ENCODE measurements at regions not wholly inside any gene's neighbourhood (a gene's known extent, or its start where the extent isn't known, plus 50 kb on each side); places are given as distances from the start of the nearest gene placed in this dataset.

GRCh38 chr14:87171141-87171540 is 821.8 kb downstream of the GALC start:
- no peaks in the 10 kb centered on the region for H3K27me3 Mint-ChIP-seq
- ATAC-seq (no peak), DNase-seq (no peak)
- H3K9me3 Mint-ChIP-seq (ENCODE audit: low read depth) = peaks cover 2% of the 10 kb centered on the region
- H3K27ac Mint-ChIP-seq = no peak overlapping the region
- H3K4me3 Mint-ChIP-seq = no peak overlapping the region
- H3K36me3 Mint-ChIP-seq (ENCODE audit: low read depth) = no peaks in the 10 kb centered on the region
- H3K4me1 Mint-ChIP-seq = no peaks in the 10 kb centered on the region
- POLR2A ChIA-PET = no interaction called here
- CTCF ChIA-PET = interaction anchor here (0.8 kb wide), 1 partner anchor 563 kb away, joined by 3 read pairs; no protein-coding TSS in a partner anchor
- intact Hi-C loops (cut with DNase I, micrococcal nuclease) = no loop called here

GRCh38 chr14:87170179-87170578 is 822.8 kb downstream of the GALC start:
- no peaks in the 10 kb centered on the region for H3K36me3 Mint-ChIP-seq (ENCODE audit: low read depth)
- ChIA-PET CTCF (no interaction called here), POLR2A (no interaction called here)
- no peak overlapping the region for H3K27ac Mint-ChIP-seq
- intact Hi-C loops (cut with DNase I, micrococcal nuclease) = no loop called here
- ATAC-seq (no peak), DNase-seq (no peak)
- H3K4me3 Mint-ChIP-seq = no peak overlapping the region
- H3K4me1 Mint-ChIP-seq = no peaks in the 10 kb centered on the region
- no peaks in the 10 kb centered on the region for H3K27me3 Mint-ChIP-seq
- H3K9me3 Mint-ChIP-seq (ENCODE audit: low read depth) = peaks cover 2% of the 10 kb centered on the region

GRCh38 chr14:87169362-87169761 is 823.6 kb downstream of the GALC start:
- Mint-ChIP-seq H3K4me1 (no peaks in the 10 kb centered on the region), H3K27me3 (no peaks in the 10 kb centered on the region), H3K4me3 (no peak overlapping the region), H3K36me3 (ENCODE audit: low read depth) (no peaks in the 10 kb centered on the region), H3K9me3 (ENCODE audit: low read depth) (no peaks in the 10 kb centered on the region), H3K27ac (no peak overlapping the region)
- intact Hi-C loops (cut with DNase I, micrococcal nuclease) = no loop called here
- no peak for ATAC-seq
- no peak for DNase-seq
- ChIA-PET POLR2A (no interaction called here), CTCF (no interaction called here)

- ChIA-PET POLR2A (no interaction called here), CTCF (no interaction called here)
- H3K4me1 Mint-ChIP-seq = no peaks in the 10 kb centered on the region
- DNase-seq (no peak), ATAC-seq (no peak)
- intact Hi-C loops (cut with DNase I, micrococcal nuclease) = no loop called here
- no peaks in the 10 kb centered on the region for H3K36me3 Mint-ChIP-seq (ENCODE audit: low read depth)
- no peak overlapping the region for H3K27ac Mint-ChIP-seq
- H3K27me3 Mint-ChIP-seq = no peaks in the 10 kb centered on the region
- no peak overlapping the region for H3K4me3 Mint-ChIP-seq
- peaks cover 7% of the 10 kb centered on the region for H3K9me3 Mint-ChIP-seq (ENCODE audit: low read depth)
Observed at GRCh38 chr14:87161502-87161901, 831.5 kb downstream of the GALC start.

GRCh38 chr14:87160989-87161388 is 832.0 kb downstream of the GALC start:
- DNase-seq (no peak), ATAC-seq (no peak)
- H3K4me3 Mint-ChIP-seq = no peak overlapping the region
- H3K4me1 Mint-ChIP-seq = no peaks in the 10 kb centered on the region
- H3K27me3 Mint-ChIP-seq = no peaks in the 10 kb centered on the region
- CTCF ChIA-PET = interaction anchor here (0.6 kb wide), 1 partner anchor 22 kb away, joined by 3 read pairs; no protein-coding TSS in a partner anchor
- peaks cover 7% of the 10 kb centered on the region for H3K9me3 Mint-ChIP-seq (ENCODE audit: low read depth)
- intact Hi-C loops (cut with DNase I, micrococcal nuclease) = no loop called here
- H3K36me3 Mint-ChIP-seq (ENCODE audit: low read depth) = no peaks in the 10 kb centered on the region
- H3K27ac Mint-ChIP-seq = no peak overlapping the region
- POLR2A ChIA-PET = no interaction called here

- Mint-ChIP-seq H3K36me3 (ENCODE audit: low read depth) (no peaks in the 10 kb centered on the region), H3K27ac (no peak overlapping the region), H3K4me3 (no peak overlapping the region), H3K27me3 (no peaks in the 10 kb centered on the region), H3K9me3 (ENCODE audit: low read depth) (peaks cover 6% of the 10 kb centered on the region), H3K4me1 (no peaks in the 10 kb centered on the region)
- CTCF ChIA-PET = no interaction called here
- no peak for ATAC-seq
- POLR2A ChIA-PET = interaction anchor here (0.6 kb wide), 1 partner anchor 126 kb away, joined by 4 read pairs; no protein-coding TSS in a partner anchor
- DNase-seq = no peak
- intact Hi-C loops (cut with DNase I, micrococcal nuclease) = no loop called here
Observed at GRCh38 chr14:87158283-87158682, 834.7 kb downstream of the GALC start.

GRCh38 chr14:87156878-87157277 is 836.1 kb downstream of the GALC start:
- POLR2A ChIA-PET = no interaction called here
- H3K27me3 Mint-ChIP-seq = no peaks in the 10 kb centered on the region
- H3K4me1 Mint-ChIP-seq = no peaks in the 10 kb centered on the region
- CTCF ChIA-PET = no interaction called here
- intact Hi-C loops (cut with DNase I, micrococcal nuclease) = no loop called here
- no peak for ATAC-seq
- H3K9me3 Mint-ChIP-seq (ENCODE audit: low read depth) = peaks cover 6% of the 10 kb centered on the region
- no peak for DNase-seq
- no peak overlapping the region for H3K4me3 Mint-ChIP-seq
- no peaks in the 10 kb centered on the region for H3K36me3 Mint-ChIP-seq (ENCODE audit: low read depth)
- H3K27ac Mint-ChIP-seq = no peak overlapping the region

GRCh38 chr14:87155856-87156488 is 837.0 kb downstream of the GALC start:
- H3K27me3 Mint-ChIP-seq = no peaks in the 10 kb centered on the region
- no peak overlapping the region for H3K27ac Mint-ChIP-seq
- ChIA-PET CTCF (no interaction called here), POLR2A (no interaction called here)
- no peak overlapping the region for H3K4me3 Mint-ChIP-seq
- DNase-seq (no peak), ATAC-seq (no peak)
- no peaks in the 10 kb centered on the region for H3K36me3 Mint-ChIP-seq (ENCODE audit: low read depth)
- intact Hi-C loops (cut with DNase I, micrococcal nuclease) = no loop called here
- no peaks in the 10 kb centered on the region for H3K4me1 Mint-ChIP-seq
- peaks cover 5% of the 10 kb centered on the region for H3K9me3 Mint-ChIP-seq (ENCODE audit: low read depth)

- Mint-ChIP-seq H3K27me3 (no peaks in the 10 kb centered on the region), H3K36me3 (ENCODE audit: low read depth) (no peaks in the 10 kb centered on the region), H3K9me3 (ENCODE audit: low read depth) (peaks cover 6% of the 10 kb centered on the region), H3K4me3 (no peak overlapping the region), H3K27ac (no peak overlapping the region), H3K4me1 (no peaks in the 10 kb centered on the region)
- CTCF ChIA-PET = no interaction called here
- POLR2A ChIA-PET = no interaction called here
- no peak for DNase-seq
- intact Hi-C loops (cut with DNase I, micrococcal nuclease) = no loop called here
- no peak for ATAC-seq
Observed at GRCh38 chr14:87153901-87154300, 839.1 kb downstream of the GALC start.

- no peaks in the 10 kb centered on the region for H3K36me3 Mint-ChIP-seq (ENCODE audit: low read depth)
- DNase-seq (no peak), ATAC-seq (no peak)
- peaks cover 6% of the 10 kb centered on the region for H3K9me3 Mint-ChIP-seq (ENCODE audit: low read depth)
- POLR2A ChIA-PET = no interaction called here
- H3K4me3 Mint-ChIP-seq = no peak overlapping the region
- no peak overlapping the region for H3K27ac Mint-ChIP-seq
- no peaks in the 10 kb centered on the region for H3K27me3 Mint-ChIP-seq
- intact Hi-C loops (cut with DNase I, micrococcal nuclease) = no loop called here
- H3K4me1 Mint-ChIP-seq = no peaks in the 10 kb centered on the region
- CTCF ChIA-PET = no interaction called here
Observed at GRCh38 chr14:87153391-87153790, 839.6 kb downstream of the GALC start.

GRCh38 chr14:87152693-87153092 is 840.3 kb downstream of the GALC start:
- Mint-ChIP-seq H3K9me3 (ENCODE audit: low read depth) (peaks cover 6% of the 10 kb centered on the region), H3K36me3 (ENCODE audit: low read depth) (no peaks in the 10 kb centered on the region), H3K4me1 (no peaks in the 10 kb centered on the region), H3K4me3 (no peak overlapping the region), H3K27ac (no peak overlapping the region), H3K27me3 (no peaks in the 10 kb centered on the region)
- DNase-seq (no peak), ATAC-seq (no peak)
- CTCF ChIA-PET = interaction anchor here (0.7 kb wide), 1 partner anchor 29 kb away, joined by 3 read pairs; no protein-coding TSS in a partner anchor
- intact Hi-C loops (cut with DNase I, micrococcal nuclease) = no loop called here
- POLR2A ChIA-PET = no interaction called here

- H3K4me3 Mint-ChIP-seq = no peak overlapping the region
- no peaks in the 10 kb centered on the region for H3K36me3 Mint-ChIP-seq (ENCODE audit: low read depth)
- H3K27me3 Mint-ChIP-seq = no peaks in the 10 kb centered on the region
- DNase-seq (no peak), ATAC-seq (no peak)
- intact Hi-C loops (cut with DNase I, micrococcal nuclease) = no loop called here
- ChIA-PET CTCF (interaction anchor here (0.7 kb wide), 1 partner anchor 83 kb away, joined by 3 read pairs; no protein-coding TSS in a partner anchor), POLR2A (no interaction called here)
- H3K4me1 Mint-ChIP-seq = no peaks in the 10 kb centered on the region
- H3K27ac Mint-ChIP-seq = no peak overlapping the region
- H3K9me3 Mint-ChIP-seq (ENCODE audit: low read depth) = peaks cover 7% of the 10 kb centered on the region
Observed at GRCh38 chr14:87149583-87150354, 843.2 kb downstream of the GALC start.
